NCI-H2107 treated with DMSO at 0.1 percent for 48 hours (cell line): ENCODE measurements at regions not wholly inside any gene's neighbourhood (a gene's known extent, or its start where the extent isn't known, plus 50 kb on each side); places are given as distances from the start of the nearest gene placed in this dataset.
"Not testable (repeated sequence)": the region's sequence is repeated elsewhere in the genome, so short reads cannot be mapped to it uniquely, and the experiment has no call there.

Source experiments
- DNase-seq: peaks from one replicate; lab custom pipeline; 2025; ENCODE audit not compliant: unreplicated experiment; lab: John Stamatoyannopoulos, UW

DNA sequence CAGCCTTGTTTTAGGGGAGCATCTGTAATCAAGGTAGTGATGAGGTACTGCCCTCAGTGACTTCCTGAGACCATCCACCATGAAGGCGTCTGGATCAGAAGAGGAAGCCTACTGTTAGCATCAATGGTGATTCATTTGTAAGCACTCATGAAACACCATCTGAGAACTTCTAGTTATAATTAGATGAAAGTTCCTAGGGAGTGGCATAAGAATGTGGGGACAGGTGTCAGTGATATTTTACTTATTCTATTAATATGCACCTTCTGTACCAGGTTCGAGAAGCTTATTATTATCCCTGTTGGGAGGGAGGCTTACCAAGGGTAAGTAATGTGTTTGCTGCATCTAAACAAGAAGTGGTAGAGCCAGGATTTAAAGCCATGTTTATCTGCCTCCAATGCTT, 295.8 kb upstream of the TBL1XR1 start:
- DNase-seq = no peak

- no peak for DNase-seq
These were observed 296.9 kb upstream of the TBL1XR1 start for GRCh38 chr3:177494216-177494615.

- no peak for DNase-seq
These were observed 298.3 kb upstream of the TBL1XR1 start for GRCh38 chr3:177495566-177495965.

- DNase-seq = no peak
These were observed 301.0 kb upstream of the TBL1XR1 start for GRCh38 chr3:177498037-177498857.

DNA sequence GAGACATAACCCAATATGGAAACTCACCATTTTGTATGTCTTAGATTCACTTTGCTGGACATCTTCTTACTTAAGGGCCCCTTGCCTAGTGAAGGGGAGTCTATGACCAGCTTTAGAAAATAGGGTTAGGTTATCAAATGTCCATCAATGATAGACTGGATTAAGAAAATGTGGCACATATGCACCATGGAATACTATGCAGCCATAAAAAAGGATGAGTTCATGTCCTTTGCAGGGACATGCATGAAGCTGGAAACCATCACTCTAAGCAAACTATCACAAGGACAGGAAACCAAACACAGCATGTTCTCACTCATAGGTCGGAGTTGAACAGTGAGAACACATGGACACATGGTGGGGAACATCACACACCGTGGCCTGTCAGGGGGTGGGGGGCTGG, 301.8 kb upstream of the TBL1XR1 start:
- DNase-seq = not testable (repeated sequence)

DNA sequence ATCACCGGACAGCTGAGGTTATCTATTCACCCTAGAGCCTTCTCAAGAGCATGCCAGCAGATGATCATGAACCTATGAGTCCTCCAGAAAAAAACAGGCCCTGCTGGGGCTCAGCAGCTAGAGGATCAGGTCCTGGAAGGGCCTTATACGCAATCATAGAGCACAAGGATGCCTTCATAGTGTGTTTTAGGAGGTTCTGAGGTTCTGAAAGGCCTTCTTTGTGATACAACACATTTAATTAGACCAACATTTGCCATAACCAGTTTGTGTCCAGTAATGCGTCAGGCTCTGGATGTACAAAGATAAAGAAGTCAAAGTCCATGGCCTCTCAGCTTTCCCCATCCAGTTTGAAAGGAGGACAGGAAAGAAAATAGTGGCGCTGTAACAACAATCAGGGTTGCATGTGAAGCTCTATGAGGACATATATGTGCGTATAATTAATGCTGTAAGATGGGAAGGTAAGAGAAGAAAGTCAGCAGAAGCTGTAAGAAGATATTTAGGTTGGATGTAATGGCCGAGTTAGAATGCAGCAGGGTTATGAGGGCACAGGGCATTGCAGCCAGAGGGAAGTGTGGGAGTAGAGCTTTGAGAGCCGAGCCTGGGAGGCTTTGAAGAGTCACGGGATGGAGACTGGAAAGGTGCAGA, 302.6 kb upstream of the TBL1XR1 start:
- DNase-seq = no peak

GRCh38 chr3:177510693-177511216, 313.5 kb upstream of the TBL1XR1 start:
- DNase-seq = no peak

- no peak for DNase-seq
These were observed 315.9 kb upstream of the TBL1XR1 start for GRCh38 chr3:177512945-177513814.

GRCh38 chr3:177513815-177514610, 316.7 kb upstream of the TBL1XR1 start:
- DNase-seq = no peak

- DNase-seq = no peak
These were observed 317.6 kb upstream of the TBL1XR1 start for GRCh38 chr3:177514611-177515499.

- DNase-seq = no peak
These were observed 318.5 kb upstream of the TBL1XR1 start for GRCh38 chr3:177515786-177516157.

DNA sequence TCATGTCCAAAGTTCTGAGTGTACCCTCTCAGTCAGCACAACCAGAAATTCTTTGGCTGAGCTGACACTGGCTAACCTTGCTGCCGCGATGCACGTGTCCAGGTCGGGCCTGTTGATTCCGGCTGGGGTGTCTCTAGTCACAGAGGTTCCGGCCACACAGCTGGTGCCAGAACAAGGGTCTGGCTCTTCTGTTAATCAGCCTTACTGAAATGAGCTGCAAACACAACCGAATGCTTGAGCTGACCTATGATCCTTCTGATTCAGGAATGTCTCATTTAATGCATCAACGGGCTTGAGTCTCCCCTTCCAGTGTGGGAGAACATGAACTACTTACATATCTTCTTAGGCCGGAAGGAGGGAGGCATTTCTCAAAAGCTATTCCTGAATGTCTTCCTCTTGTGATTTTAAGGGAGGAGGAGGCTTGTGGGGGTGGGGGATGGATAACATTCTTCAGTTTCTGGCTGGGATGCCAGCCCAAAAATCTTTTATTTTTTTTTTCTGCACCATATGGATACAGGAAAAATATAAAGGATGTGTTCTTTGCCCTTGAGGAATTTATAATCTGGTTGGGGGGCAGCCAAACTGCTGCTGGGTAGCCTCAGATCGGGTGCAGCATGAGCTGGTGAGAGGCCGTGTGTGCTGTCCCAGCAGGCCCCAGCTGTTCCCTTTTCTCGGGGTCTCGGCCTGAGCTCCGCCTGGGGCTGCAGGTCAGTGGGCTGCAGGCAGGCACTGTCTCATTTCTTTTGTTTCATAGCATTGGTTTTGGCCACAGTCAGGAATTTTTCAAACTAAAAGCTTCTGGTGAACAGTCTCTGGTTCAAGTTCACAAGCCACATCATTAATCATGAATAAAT, 319.1 kb upstream of the TBL1XR1 start:
- no peak for DNase-seq

DNA sequence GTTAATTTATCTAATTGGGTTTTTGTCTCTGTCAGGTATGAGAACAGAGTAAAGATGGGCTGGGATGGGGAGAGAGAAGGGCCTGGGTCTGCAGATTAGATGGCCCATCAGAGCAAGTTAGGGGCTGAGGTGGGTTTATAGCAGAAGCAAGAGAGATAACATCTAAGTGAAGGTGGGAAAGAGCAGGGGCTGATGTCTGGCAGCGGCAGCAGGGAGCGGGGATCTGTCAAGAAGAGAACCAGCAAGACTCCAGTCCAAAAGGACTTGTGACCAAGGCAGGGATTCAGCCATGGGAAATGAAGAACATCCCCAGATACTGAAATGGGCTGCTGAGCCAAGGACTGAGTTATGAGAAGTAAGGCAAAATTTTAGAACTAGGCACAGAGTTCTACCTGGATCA, 320.6 kb upstream of the TBL1XR1 start:
- DNase-seq = no peak

- no peak for DNase-seq
These were observed 322.3 kb upstream of the TBL1XR1 start for GRCh38 chr3:177519588-177519987.

GRCh38 chr3:177521305-177521704, 324.0 kb upstream of the TBL1XR1 start:
- no peak for DNase-seq

DNA sequence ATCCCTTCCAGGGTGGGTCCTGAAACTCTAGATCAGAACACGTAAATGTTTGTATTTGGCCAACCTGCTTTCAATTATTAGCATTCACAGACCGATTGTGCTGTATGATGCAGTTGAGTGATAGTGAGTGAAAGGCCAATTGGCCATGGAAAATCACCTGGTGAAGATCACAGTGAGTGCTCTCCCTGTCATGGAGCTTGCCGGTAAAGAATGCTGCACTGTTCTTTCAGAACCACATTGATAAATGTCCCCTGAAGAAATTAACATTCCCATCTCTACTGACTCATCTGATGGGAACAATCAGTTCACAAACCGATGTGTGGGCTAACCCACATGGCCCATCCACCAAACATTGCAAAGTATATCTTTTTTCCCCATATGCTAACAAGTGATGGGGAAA, 324.8 kb upstream of the TBL1XR1 start:
- no peak for DNase-seq

DNA sequence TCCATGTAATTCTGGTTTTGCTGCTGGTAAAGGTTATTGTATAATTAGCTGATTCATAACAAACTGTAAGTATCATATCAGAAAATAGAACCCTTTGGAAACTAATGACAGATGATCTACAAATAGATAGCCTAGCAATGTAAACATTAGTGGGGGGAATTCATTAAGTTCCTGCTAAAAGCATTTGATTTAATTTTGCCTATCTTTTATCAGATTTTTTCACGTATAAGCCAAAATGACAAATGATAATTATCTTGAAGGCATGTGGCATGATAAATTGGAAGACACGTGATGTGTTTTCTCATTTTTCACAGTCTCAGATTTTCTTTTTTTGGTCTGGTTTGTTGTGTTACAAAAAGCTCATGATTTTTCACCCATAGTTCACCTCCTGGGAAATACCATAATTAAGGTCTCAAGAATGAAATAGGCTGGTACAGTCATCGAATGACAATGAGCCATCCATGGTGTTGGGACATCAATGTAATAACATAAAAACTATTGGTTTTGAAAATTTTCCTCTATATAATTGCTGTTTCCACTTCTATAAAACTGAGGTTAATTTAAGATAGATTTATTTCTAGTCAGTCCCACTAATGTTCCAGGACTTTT, 325.9 kb upstream of the TBL1XR1 start:
- DNase-seq = no peak

- peak; percentile 99 for DNase-seq
These were observed 326.7 kb upstream of the TBL1XR1 start for GRCh38 chr3:177523872-177524438.
